Fibroblast of skin of right quadriceps (primary cell): ENCODE measurements at regions not wholly inside any gene's neighbourhood (a gene's known extent, or its start where the extent isn't known, plus 50 kb on each side); places are given as distances from the start of the nearest gene placed in this dataset.
A peak's percentile ranks its signal among the peaks of the same experiment; 100 is the strongest.

ENCODE experiments used
- DNase-seq: peaks from one replicate; pipeline ENCODE4 v3.0.0-alpha.2; 2013

GRCh38 chr3:177306252-177306651 is 109.0 kb upstream of the TBL1XR1 start:
- peak; percentile 77 for DNase-seq

GRCh38 chr3:177307391-177307790 is 110.1 kb upstream of the TBL1XR1 start:
- DNase-seq, result no peak

DNA sequence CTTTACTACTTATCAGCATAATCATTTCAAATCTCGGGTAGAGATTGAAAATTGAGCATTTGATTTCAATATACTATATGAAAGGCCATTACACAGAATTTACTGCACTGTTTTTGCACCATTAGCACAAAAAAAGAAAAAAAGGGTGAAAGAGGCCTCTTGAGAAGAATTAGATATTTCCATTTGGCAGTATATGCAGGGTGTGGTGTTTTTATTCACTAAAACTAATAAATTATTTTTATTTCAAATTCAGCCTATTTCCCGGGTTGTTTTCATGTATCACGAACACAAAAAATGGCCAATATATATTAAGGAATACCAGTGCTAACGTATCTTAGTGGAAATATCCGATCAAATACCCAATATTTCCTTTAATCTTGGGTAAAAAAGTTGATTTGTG is 110.5 kb upstream of the TBL1XR1 start:
- DNase-seq, result no peak

GRCh38 chr3:177308286-177308685 is 111.0 kb upstream of the TBL1XR1 start:
- DNase-seq, result no peak

DNA sequence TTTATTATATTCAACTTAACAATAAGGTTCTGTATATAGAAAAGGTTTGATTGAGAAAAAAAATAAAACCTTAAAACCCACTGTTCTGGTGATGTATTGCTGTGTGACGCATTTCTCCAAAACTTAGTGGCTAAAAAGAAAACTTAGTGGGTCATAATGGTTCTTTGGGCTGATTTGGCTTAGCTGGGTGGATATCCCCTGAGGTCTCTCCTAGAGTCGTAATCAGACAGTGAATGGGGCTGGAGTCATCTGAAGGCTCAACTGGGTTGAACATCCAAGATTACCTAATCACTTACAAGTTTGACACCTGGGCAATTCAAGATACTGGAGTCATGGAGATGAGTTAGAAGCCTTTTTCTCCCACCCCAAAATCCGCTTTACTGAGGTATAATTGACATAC is 111.6 kb upstream of the TBL1XR1 start:
- DNase-seq, result no peak

- no peak for DNase-seq
Measured at GRCh38 chr3:177312491-177312890, 115.2 kb upstream of the TBL1XR1 start.

GRCh38 chr3:177314897-177315296 is 117.6 kb upstream of the TBL1XR1 start:
- no peak for DNase-seq

- no peak for DNase-seq
Measured at GRCh38 chr3:177317247-177317646, 120.0 kb upstream of the TBL1XR1 start.

- no peak for DNase-seq
Measured at GRCh38 chr3:177318559-177318958, 121.3 kb upstream of the TBL1XR1 start.

DNA sequence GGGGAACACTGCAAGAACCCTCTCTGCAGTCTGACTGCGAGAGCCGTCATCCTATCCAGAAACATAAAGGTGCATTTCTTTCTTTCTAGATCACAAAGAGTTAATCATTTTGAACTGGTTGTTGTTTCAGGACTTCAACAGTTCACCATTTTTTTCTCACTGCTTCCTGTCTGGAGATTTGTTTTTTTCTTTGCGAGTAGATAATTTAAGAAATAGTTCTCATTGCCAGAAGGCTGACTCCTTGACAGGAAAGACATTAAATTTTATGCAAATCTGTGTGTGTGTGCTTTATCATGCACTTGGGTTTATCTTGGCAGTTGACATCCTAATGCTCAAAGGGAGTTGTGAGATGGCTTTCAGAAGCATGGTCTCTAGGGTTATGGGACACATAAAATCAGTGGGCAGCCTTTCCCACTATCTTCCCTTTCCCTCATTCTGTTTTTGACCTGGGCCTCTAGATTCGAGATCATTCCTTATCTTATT is 123.5 kb upstream of the TBL1XR1 start:
- peak; percentile 51 for DNase-seq

DNA sequence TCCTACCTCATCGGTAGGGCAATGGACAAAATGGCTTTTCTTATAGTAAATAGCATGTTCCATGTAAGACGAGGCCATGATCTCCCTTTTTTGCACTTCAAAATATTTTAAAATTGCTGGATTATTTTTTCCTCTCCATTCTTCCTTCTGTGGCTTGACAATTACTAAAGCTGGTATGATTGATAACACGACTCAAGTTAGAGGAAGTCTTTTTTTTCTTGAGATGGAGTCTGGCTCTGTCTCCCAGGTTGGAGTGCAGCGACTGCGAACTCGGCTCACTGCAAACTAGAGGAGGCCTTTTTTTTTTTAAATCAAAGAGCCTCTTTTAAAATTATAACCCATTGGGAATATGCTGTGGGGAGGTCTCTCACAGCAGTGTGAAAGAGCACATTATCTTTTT is 124.5 kb upstream of the TBL1XR1 start:
- DNase-seq, result no peak

GRCh38 chr3:177322881-177323280 is 125.6 kb upstream of the TBL1XR1 start:
- DNase-seq, result no peak

DNA sequence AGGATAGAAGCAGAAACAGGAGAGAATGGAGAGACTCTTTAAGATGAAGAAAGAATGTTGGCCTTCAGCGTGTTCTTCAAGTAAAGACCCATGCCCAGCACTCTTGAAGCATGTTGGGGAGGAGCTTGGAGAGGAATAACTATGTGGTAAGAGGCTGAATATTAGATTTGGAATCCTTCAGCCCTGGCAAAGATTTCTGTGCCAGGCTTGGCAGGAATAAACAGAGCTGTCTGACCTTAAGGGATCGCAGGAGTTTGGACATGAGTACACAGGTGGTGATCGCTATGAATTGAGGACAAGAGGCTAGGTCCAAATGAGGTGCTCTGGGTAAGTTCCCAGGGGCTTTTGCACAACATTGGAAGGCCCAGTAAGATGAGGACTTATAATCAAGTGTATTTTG is 132.6 kb upstream of the TBL1XR1 start:
- DNase-seq, result no peak

- no peak for DNase-seq
Measured at GRCh38 chr3:177330779-177331178, 133.5 kb upstream of the TBL1XR1 start.

GRCh38 chr3:177331203-177331835 is 134.0 kb upstream of the TBL1XR1 start:
- DNase-seq, result no peak

DNA sequence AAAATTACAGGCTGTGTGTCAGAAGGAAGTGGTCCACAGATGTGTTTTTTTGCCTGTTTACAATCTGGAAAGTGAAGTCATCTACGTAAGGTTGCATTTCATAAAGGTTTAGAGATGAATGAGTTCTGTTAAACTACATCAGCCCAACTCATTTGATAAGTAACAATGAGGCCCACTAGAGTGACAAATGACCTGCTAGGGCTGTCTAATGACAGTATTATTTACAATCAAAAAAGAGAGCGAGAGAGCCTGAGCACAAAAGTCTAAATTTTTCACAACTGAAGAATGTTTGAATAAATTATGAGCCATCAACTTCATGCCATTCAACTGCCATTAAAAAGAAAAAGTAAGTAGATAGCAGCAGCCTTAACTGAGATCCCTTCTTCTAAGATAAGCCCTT is 135.7 kb upstream of the TBL1XR1 start:
- no peak for DNase-seq

DNA sequence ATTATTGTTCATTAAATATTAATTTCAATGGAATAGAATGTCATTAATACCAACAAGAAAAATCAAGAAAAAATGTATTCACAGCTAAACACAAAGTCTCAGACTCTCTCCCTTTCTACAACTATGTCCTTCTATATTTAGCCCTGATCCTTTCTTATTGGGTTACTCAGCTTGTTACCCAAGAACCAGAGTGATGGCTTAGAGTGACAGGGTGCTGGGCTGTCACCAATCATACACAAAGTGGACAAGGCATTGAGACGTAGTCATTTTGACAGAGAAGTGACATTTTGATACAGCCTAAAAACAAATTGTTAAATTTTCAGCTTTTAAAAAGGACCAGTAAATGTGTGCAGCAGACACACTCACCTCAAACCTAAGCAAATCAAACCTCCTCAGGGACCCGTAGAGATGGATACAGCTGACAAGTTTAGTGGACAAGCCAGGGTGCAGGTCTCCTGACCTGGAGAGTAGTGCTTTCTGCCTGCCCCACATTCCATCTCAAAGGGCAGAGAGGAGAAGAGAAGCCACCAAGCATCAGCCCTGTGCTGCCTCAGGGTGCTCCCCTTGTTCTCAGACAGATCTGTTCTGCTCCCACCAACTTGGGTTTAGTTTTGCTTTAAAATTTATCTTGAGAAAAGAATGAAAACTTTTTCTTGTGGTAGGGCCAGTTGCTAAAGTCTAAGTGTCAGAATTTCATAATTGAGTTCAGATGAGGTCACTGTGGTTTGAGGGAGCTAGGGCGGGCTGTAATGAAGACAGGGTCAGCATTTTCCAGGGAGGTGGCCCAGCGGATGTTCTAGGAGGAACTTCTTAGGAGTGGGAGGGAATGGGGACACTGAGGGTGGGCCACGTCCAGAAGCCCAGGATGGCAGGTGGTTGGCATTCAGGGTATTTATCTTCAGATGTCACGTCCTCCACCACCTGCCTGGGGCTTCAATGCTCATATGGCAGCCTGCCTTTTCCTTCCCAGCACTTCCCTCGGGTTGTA is 136.5 kb upstream of the TBL1XR1 start:
- DNase-seq, result no peak

DNA sequence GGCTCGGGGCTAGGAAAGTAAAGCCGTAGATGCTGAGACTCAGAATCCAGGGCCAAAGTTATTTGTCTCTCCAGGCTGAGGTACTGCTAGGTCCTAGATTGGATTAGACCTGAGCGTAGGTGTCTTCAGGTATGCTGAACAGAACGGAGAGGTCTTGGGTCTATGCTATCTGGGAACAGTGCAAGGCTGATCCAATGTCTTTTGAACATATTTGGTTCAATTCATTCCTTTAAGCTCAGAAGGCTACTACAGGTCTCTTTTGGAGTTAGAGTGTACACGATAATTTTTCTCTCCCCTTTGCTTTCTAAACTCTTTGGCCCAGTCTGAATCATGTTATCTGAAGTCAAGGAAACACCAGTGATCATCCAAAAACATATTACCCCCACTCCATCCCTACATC is 137.5 kb upstream of the TBL1XR1 start:
- no peak for DNase-seq

GRCh38 chr3:177335728-177336127 is 138.4 kb upstream of the TBL1XR1 start:
- DNase-seq, result peak; percentile 55

GRCh38 chr3:177336873-177337450 is 139.7 kb upstream of the TBL1XR1 start:
- DNase-seq, result no peak

DNA sequence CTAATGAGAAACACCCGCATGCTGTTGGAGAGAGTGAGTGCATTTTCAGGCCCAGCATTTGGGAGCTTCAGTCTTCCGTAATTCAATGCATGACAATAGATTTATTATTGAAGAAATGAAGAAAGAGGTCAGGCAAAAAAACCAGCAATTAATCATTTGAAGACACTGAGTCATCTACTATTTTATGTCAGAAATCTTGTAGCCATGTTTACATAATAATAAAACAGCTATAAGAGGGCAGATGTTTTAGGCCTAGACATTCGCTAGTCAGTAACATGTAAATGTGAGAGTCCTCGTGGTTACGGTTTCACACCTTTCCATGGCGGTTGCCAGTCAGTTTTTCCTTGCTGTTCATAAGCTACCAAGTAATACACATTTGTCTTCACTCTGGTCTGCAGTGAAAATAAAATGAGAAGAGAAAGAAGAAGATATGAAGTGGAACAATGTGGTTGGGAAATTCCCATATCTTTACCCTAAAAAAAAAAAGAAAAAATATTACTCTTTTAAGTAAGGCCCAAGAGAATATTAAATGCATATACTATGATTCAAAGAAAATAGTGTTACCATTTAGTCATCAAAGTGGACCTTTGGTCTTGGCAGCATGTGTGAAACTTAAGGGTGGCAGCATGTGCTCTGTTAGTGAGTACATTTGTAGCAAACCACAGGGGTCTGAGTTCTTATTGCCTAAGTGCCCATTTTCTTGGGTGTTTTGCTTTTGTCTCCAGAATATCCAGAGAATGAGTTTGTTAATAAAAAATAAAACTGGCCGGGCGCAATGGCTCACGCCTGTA is 140.5 kb upstream of the TBL1XR1 start:
- DNase-seq, result peak; percentile 86

DNA sequence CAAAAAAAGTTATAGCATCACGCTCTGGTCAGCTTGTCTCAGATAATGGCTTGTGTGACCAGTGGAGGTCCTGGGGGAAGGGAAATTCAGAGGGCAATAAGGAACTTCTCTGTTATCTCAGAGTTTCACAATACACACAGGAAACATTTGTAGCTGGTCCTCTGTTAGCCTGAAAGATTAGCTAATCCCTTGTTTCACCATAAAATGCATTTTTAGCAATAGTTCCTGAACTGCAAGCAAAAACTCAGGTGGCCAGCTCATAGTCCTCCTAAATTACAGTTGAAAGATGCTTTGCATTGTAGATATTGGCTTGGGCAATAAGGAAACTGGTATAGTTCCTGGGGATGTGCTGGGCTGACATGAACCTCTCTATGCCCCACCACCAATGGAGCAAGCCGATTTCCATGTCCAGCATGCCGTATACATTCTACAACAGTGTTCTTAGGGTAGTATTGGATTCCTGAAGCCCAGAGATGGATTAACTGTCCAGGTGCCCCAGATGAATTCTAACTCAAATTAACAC is 141.5 kb upstream of the TBL1XR1 start:
- peak; percentile 30 for DNase-seq
